HPDE6-E6E7 (cell line): ENCODE measurements at regions not wholly inside any gene's neighbourhood (a gene's known extent, or its start where the extent isn't known, plus 50 kb on each side); places are given as distances from the start of the nearest gene placed in this dataset.

ENCODE experiments used
- DNase-seq: peaks from one replicate; pipeline ENCODE4 v3.0.0; 2011; ENCODE audit warnings: missing footprints; ENCODE audit errors: extremely low spot score

GRCh38 chr11:70763606-70764005 is 365.3 kb downstream of the CTTN start:
- DNase-seq = no peak

DNA sequence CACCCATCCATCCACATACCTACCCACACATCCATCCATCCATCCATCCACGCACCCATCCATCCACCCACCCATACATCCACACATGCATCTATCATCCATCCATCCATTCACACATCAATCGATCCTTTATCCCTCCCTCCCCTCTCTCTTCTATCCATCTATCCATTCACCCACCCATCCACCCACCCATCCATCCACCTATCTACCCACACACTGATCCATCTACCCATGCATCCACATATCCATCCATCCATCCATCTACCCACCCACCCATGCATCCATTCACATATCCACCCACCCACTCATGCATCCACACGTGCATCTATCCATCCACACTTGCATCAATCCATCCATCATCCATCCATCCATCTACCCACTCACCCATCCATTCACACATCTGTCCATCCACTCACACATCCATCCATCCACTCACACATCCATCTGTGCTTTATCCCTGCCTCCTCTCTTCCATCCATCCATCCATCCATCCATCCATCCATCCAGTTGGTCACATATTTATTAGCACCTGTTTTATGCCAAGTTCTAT is 366.1 kb downstream of the CTTN start:
- no peak for DNase-seq

DNA sequence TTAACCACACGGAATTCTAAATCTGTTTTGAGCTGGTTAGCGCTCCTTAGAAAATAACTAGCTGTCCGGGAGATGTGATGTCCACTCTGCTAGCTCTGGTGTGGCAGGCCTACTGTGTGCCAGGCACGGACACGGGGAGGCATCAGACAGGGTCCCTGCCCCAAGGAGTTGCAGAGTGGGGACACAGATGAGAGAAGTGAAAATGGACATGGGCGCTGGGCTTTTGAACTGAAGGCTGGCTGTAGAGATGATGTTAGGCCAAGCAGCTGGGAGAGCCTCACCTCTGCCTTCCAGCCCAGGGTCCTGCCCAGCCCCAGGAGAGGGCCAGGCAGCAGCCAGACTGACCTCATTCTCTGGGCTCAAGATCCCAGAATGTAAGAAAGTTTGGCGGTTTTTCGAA is 368.6 kb downstream of the CTTN start:
- DNase-seq = no peak

GRCh38 chr11:70768346-70769095 is 370.2 kb downstream of the CTTN start:
- DNase-seq = no peak

DNA sequence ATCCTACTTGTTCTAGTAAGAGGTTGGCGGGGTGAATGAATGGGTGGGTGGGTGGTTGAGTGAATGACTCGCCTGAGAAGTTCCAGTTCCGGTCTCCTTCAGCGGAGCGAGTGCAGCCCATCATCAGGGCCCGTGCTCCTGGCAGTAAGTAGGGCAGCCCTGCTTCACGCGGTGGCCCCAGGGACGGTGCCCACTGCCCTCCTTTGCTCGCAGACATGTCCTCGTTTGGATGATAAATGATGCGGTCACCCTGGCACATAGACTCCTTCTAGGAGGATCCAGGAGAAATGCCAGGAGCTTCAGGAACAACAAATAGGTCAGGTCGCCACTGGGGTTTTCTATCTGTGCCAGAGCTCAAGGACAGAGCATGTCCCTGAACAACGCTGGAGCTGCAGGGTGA is 370.8 kb downstream of the CTTN start:
- no peak for DNase-seq

DNA sequence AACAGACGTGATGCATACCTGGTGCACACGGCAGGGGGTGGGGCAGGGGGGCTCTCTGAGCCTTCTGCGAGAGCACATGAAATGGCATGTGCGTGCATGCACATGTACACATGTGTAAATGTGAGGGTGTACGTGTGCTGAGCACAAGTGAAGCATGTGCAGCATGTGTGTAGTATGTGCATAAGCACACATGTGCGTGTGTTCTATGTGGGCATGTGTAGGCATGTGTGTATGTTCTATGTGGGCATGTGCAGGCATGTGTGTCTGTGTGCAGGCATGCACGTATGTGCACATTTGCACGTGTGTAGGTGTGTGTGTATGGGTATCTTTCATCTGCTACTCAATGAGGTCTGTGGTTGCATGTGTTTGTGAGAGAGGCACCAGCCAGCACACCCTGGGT is 371.2 kb downstream of the CTTN start:
- DNase-seq = no peak

DNA sequence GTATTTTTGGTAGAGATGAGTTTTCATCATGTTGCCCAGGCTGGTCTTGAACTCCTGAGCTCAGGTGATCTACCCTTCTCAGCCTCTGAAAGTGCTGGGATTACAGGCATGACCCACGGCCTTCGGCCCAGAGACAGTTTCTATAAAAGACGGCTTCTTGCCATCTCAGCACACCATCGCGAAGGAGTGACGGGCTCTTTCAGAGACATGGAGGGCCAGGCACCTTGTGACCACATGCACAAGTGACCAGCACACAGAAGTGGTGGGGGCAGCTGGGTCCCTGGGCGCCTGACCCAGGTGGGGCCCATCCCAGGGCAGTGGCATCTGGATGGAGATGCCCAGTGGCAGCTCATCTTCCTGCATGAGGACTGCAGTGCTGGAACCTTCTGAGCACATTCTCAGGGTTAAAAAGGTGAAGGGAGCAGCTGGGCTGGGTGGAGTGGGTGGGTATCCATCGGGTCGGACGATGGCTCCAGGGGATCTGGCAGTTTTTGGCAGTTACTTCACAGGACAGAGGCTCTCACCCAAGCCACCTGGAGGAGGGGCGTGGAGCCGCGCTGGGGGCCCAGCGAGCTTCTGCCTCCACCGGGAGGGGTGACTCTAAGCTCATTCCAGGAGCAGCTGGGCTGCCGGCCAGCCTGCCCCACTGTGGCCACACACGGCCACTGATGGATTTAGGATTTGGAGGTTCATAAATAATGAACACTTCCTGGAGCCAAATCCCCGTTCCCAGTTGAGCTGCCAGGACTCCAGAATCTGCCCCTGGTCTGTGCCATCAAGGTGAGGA is 373.0 kb downstream of the CTTN start:
- no peak for DNase-seq

DNA sequence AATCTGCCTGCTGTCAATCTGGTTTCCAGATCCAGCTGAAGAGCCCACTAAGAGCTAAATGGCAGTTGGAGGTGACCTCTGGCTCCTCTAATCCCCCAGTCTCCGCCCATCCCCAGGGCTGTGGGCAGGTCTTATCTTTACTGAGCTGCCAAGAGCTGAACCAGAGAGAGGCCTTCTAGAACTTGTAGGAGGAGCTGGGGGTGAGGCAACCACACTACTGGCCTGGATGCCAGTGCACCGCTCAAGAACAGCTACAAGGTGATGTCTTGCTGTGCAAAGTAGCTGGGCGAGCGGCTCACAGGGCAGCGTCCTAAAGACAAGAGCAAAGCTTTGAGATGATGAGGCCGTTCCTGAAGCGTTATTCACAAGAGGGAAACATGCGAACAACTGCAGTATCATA is 374.6 kb downstream of the CTTN start:
- DNase-seq = no peak

DNA sequence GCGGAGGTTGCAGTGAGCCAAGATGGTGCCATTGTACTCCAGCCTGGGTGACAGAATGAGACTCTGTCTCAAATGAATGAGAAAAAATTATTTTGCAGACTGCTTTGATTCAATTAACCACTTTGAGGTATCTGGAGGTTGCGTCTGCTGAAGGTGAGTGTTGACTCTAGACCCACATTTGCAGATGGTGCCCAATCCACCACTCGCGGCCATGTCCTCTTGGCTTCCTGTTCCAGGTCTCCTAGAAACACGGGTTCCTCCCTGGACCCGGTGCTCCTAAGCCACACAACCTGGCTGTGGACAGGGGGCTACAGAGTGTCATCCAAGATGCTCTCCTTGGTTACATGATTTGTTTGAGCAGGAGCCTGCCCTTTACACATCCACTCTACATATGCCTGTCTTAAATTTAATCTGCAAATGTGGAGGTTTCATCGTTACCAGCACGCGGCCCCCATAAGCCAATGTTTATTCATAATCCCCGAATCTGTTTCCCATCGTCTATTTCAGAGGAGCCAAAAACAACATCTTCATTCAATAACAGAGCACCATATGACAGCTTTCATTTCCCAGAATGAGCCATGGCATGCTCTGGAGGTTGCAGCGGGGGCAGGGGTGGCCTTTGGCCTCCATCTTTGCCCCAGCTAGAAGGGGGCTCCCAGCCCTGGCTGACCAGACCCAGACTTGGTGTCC is 377.2 kb downstream of the CTTN start:
- DNase-seq = no peak

- DNase-seq = no peak
These were observed 378.7 kb downstream of the CTTN start for GRCh38 chr11:70776914-70777532.

- no peak for DNase-seq
These were observed 380.6 kb downstream of the CTTN start for GRCh38 chr11:70778883-70779282.

DNA sequence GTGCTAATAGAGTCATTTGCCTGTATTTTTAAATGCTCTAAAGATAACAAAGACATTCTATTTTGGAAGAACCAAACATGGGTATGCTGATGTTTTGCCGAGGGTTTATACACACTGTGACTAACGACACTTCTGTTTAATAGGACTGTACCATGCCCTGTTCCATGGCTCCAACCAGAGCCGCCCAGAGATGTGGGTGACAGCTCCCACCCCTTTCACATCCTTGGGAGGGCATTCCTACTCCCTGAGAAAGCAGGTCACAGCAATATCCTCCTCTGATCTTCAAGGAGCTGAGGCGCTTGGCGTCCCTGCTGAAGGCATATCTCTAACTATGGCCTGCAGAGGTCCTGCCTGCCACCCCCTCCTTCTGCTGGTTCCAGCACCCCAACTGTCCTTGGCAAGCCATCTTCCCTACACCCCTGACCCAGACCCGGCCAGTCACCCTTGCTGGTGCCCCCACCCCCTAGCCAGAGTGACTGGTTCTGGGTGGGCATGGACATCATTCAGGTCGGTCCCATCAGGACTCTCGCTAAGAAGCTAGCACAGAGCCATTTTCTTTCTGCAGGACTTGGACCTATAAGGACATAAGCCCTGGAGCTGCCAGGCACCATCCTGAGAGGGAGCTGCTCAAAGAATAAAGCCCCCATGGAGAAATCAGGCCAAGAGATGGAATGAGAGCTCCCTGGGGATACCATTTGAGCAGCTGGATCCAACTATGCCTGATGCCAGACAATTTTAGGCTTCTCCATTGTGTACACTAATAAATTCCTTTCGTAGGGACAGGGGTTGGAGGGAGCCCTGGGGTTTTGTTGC is 381.3 kb downstream of the CTTN start:
- DNase-seq = no peak

DNA sequence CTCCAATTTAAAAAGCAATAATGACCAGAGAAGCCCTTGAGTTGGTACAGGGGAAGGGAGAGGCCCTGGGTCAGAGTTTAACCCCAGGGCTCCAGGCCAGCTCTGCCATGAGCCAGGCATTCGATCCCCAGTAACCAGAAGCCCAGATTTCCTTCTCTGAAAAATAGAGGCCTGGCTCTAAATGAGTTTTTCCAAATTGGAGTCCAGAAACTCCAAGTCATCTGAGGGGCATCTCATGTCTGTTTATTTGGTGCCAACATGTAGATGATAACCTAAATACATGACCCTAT is 381.9 kb downstream of the CTTN start:
- DNase-seq = no peak

GRCh38 chr11:70782401-70782913 is 384.1 kb downstream of the CTTN start:
- DNase-seq = no peak

DNA sequence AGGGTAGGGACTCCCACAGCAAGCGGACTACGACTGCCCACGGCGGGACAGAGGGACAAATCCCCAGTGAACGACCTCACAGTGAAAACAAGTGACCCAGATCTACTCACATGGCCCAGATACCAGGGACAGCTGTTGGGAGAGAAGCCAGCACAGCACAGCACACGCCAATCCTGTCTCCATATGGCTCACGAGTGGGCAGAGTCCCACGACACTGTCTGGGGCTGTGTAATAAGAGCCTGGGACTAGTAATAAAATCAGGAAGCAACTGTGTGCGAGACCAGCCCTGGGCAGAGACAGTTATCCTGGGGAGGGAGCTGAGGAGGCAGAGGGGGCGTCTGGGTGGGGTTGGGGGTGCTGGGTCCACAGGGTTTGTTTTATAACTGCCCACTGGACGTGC is 385.0 kb downstream of the CTTN start:
- no peak for DNase-seq

DNA sequence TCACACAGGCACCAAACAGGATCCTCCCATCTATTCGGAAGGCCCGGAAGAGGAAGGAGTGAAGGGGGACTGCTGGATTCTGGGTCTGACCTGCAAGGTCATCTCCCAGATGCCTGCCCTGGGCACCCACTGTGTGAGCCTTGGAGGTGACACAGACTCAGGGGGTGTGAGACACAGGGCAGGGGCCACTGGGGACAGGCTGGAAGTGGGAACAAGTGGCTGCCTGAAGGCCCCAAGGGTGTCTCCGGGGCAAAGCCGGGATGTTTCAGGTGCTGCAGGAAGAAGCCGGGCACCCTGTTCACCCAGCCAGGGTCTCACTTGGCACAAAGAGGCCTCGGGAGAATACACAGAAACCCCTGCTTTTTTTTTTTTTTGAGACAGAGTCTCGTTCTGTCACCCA is 385.5 kb downstream of the CTTN start:
- no peak for DNase-seq

- no peak for DNase-seq
These were observed 387.0 kb downstream of the CTTN start for GRCh38 chr11:70785372-70785771.

DNA sequence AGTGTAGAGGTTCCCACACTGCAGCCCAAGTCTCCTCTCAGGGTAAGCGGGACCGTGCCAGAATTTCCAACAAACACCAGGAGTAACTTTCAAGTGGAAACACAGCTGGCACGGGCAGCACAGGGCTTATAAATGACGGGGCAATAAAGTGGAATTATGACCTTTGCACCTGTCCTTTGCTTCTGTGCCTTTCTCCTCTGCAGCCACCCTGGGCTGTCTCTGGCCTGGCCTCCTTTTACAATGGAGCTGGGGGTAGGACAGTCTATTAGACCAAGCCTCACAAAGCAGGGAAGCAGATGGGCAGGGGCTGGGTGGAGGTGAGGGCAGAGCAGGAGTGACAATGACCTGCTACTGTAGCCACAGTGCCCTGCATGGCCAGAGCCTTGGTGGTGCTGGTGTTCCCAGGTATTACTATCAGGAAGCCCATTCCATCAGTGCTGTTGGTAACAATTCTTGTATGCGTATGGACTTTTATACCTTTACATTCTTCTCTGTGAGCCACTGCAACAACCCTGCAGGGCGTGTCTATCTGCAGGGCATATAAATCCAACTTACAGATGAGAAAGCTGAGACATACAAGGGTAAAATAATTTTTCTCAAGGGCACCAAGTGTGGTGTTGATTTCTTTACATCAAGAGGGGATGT is 387.8 kb downstream of the CTTN start:
- DNase-seq = no peak

DNA sequence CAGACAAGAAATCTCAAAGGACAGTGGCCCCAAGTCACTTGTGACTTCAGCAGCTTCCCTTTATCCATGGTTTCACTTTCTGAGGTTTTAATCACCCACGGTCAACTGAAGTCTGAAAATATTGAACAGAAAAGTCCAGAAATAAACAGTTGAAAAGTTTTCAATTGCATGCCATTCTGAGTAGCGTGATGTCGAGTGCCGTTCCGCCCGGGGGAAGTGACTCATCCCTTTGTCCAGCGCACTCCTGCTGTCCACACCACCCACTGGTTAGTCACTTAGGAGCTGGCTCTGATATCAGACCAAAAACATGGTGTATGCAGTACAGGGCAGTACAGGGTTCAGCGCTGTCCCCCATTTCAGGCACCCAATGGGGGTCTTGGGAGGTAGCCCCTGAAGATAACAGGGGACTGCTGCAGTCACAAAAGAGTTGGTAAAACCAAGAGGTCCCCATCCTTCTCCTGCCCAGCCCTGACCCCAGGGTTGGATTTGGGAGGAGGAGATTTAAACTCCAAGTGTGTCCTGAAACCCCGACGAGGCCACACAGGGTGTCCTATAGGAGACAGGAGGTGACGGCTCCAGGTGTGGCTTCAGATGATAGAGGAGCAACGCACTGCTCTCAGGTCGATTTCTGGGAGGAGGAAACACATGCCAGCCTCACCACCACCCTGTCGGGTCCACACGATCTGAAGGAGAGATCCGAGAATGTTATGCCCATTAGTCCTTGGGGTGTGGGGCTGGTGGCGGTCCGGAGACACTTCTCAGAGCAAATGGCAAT is 390.1 kb downstream of the CTTN start:
- DNase-seq = peak; percentile 80
